Dermis blood vessel endothelial cell (primary cell): ENCODE measurements at regions not wholly inside any gene's neighbourhood (a gene's known extent, or its start where the extent isn't known, plus 50 kb on each side); places are given as distances from the start of the nearest gene placed in this dataset.
"Not testable (repeated sequence)": the region's sequence is repeated elsewhere in the genome, so short reads cannot be mapped to it uniquely, and the experiment has no call there.

ENCODE experiments used
- DNase-seq: peaks from one replicate; pipeline ENCODE4 v3.0.0; 2010

- no peak for DNase-seq
These were observed 205.9 kb upstream of the LINGO1 start for GRCh38 chr15:77838595-77838994.

- no peak for DNase-seq
These were observed 205.3 kb upstream of the LINGO1 start for GRCh38 chr15:77838061-77838460.

- DNase-seq = no peak
These were observed 204.9 kb upstream of the LINGO1 start for GRCh38 chr15:77837649-77838025.

- DNase-seq = no peak
These were observed 204.4 kb upstream of the LINGO1 start for GRCh38 chr15:77836906-77837648.

- DNase-seq = peak; percentile 55
These were observed 203.5 kb upstream of the LINGO1 start for GRCh38 chr15:77836121-77836692.

- DNase-seq = no peak
These were observed 201.7 kb upstream of the LINGO1 start for GRCh38 chr15:77834276-77834990.

GRCh38 chr15:77832874-77833273 is 200.2 kb upstream of the LINGO1 start:
- no peak for DNase-seq

GRCh38 chr15:77831986-77832385 is 199.3 kb upstream of the LINGO1 start:
- DNase-seq = no peak

- DNase-seq = no peak
These were observed 197.3 kb upstream of the LINGO1 start for GRCh38 chr15:77830051-77830468.

GRCh38 chr15:77829331-77829730 is 196.6 kb upstream of the LINGO1 start:
- DNase-seq = not testable (repeated sequence)

- DNase-seq = no peak
These were observed 195.1 kb upstream of the LINGO1 start for GRCh38 chr15:77827860-77828259.

- DNase-seq = no peak
These were observed 193.4 kb upstream of the LINGO1 start for GRCh38 chr15:77826006-77826695.

- no peak for DNase-seq
These were observed 192.8 kb upstream of the LINGO1 start for GRCh38 chr15:77825546-77825945.

- no peak for DNase-seq
These were observed 192.5 kb upstream of the LINGO1 start for GRCh38 chr15:77825252-77825542.

GRCh38 chr15:77824361-77825251 is 191.9 kb upstream of the LINGO1 start:
- no peak for DNase-seq

GRCh38 chr15:77823736-77824135 is 191.0 kb upstream of the LINGO1 start:
- DNase-seq = no peak

GRCh38 chr15:77822631-77823230 is 190.0 kb upstream of the LINGO1 start:
- no peak for DNase-seq

- no peak for DNase-seq
These were observed 189.2 kb upstream of the LINGO1 start for GRCh38 chr15:77821959-77822256.

- DNase-seq = peak; percentile 81
These were observed 188.7 kb upstream of the LINGO1 start for GRCh38 chr15:77821188-77821958.

GRCh38 chr15:77819851-77820728 is 187.4 kb upstream of the LINGO1 start:
- peak; percentile 41 for DNase-seq
